Stimulated activated CD8-positive, alpha-beta memory T cell treated with anti-CD3 and anti-CD28 coated beads, Interleukin-7, amount 100 ng/mL, for 48 hours (primary cell): ENCODE measurements at regions not wholly inside any gene's neighbourhood (a gene's known extent, or its start where the extent isn't known, plus 50 kb on each side); places are given as distances from the start of the nearest gene placed in this dataset.
"Not testable (repeated sequence)": the region's sequence is repeated elsewhere in the genome, so short reads cannot be mapped to it uniquely, and the experiment has no call there.

ENCODE experiments used
- DNase-seq, 2 donors: peaks; one replicate each; pipeline ENCODE4 v3.0.0-alpha.2; 2020; ENCODE audit warnings: low read depth in 1 of 2; ENCODE audit errors: extremely low read depth in 1 of 2

DNA sequence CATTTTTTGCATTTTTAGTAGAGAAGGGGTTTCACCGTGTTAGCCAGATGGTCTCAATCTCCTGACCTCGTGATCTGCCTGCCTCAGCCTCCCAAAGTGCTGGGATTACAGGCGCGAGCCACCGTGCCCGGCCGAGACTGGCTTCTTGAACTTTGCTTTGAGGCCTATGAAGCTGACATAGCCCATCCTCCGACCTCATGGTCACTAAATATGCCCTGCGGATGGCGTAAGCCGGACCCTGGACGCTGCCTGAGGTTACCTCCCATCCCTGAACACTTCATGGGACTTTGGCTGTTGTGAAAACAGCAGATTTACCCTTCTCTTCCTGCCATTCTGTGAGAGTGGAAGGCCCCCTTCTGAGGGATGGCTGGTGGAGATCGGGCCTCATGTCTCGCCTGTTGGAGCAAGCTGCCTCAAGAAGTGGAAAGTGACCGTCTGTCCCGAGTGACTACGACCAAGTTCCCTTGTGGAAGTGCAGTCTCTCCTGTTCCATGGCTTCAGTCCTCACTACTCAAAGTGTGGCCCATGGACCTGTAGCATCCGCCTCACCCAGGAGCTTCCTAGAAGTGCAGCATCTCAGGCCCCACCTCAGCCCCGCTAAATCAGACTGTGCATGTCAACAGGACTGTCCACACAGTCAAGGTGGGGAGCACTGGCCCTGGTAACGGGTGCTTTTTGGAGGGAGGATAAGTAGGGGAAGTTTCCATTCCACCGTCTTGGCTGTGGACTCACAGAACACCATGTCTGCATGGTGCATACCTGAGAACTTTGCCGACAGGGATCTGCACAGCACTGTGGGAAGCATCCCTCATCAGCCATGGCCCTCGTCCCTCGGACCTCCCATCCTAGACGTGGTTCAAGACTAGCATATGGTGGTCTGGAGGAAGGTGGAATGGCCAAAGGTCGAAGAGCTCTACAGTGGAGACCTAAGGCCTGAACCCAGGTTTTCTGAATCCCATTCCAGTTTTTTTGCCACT is 210.5 kb upstream of the SHH start:
- DNase-seq, result no peak

DNA sequence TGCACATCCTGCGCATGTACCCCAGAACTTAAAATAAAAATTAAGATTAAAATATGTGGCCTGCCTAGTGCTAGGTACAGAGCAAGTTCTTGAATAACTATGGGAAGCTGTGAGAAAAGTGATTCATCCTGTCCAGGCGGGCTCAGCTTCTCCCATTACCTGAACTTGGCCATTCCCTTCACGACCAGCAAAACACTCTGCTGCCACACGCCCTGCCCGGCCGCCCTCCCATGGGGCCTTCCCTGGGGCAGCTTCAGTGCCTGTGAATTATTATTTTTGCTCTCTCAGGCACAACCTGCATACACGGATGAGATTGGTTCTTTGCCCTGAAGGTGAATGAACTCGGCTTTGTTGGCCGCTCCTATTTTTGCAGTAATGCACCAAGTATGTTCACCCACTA is 209.2 kb upstream of the SHH start:
- no peak for DNase-seq

DNA sequence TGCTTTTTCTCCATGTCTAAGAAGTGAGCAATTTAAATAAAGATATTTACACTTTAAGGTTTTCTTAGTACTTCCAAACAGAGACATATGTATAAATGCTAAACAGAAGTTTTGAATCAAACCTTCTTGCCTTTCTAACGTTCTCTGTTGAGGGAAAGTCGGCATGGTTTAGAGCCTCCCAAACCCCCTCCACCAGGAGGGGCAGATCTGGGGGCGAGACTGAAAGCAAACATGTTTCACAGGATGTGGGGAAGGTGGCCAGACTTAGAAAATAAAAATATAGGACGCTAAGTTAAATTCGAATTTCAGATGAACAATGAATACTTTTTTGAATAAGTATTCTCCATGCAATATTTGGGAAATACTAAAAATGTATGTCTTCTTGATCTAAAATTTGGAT is 208.3 kb upstream of the SHH start:
- no peak for DNase-seq

GRCh38 chr7:156019776-156020565 is 207.7 kb upstream of the SHH start:
- no peak for DNase-seq

GRCh38 chr7:156019308-156019707 is 207.0 kb upstream of the SHH start:
- DNase-seq, result no peak

DNA sequence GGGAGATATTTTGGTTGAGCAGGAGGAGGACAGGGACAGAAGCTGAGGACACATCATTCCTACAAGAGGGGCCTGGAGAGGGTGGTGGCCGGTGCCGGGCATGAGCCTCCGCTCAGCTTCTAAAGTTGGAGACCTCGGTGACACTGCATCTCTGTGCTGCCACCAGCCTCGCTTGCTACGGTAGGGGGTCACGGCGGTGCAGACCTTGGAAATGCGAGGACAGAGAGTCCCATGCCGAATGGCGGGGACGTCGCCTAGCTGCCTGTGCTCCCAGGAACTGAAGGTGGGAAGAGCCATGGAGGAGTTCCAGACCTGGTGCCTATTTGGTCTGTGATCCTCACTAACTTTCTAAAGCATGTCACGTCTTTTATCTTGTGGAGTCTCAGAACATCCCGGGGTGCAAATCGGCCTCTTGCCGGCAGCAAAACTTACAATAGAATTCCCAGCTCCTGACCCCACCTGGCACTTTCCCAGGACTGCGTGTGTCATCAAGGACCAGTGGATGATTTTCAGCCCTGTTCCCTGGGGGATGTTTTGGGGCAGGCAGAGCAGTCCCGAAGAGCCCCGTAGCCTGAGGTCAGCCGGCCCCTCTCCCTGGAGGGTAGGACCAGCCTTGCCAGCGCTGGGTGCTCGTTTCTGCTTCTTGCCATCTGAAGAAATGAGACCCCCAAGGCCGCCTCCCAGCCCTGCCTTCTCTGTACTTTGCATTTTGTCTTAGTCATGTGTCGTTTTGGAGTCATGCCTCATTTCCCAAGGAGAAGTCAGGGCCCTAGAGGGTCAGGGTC is 205.8 kb upstream of the SHH start:
- no peak for DNase-seq

- DNase-seq, result no peak
Observed at GRCh38 chr7:156017431-156017830, 205.2 kb upstream of the SHH start.

DNA sequence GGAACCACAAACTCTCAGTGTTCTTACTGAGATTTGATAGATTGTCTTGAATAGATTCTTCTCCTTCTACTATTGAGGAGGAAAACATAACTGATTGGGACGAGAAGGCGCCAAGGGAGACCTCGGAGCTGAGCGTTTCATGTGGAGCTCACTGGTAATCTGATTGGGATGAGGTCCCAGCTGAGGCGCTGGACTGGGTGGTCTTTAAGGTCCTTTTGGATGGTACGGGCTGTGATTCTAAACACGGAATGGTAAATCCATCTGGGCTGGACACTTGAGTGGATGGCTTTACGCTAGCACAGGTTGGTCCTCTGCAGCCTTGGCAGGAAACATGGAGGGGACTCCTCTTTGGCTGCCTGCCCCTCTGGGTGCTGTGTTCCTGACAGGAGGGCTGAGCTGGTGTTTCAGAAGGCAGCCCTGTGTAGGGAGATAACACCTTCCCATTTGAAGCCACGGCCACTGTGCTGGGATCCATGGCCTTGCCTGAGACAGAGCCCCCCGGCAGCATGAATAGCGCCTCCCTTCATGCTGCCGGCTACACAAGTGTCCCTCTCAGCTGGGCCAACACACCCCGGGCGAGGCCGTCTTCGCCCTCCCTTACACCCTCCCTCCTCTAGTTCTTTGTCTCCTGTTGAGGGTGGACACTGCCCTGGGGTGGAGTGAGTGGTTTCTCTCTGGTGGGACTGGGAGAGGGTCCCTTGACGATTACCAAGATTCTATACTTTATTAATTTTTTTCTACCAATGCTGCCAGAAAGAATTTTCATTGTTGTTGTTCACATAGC is 203.2 kb upstream of the SHH start:
- DNase-seq, result no peak

DNA sequence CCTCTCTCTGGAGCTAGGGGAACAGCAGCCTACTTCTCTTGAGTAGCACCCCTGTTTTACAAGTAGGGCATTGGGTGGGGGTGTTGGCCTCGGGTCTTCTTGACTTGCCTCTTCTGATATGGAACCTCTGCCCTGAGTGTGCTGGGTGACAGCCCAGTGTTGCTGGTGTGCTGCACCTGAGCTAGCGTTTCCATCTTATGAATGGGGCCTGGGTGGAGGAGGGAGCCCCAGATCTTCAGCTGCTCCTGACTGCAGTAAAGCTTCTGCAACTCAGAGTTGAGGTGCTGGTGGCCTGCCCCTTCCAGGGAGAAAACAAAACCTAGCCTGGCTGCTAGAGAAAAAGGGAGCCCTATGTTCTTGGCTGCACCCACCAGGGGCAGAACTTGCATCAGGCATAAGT is 202.5 kb upstream of the SHH start:
- no peak for DNase-seq

GRCh38 chr7:156014201-156014600 is 201.9 kb upstream of the SHH start:
- DNase-seq, result no peak

DNA sequence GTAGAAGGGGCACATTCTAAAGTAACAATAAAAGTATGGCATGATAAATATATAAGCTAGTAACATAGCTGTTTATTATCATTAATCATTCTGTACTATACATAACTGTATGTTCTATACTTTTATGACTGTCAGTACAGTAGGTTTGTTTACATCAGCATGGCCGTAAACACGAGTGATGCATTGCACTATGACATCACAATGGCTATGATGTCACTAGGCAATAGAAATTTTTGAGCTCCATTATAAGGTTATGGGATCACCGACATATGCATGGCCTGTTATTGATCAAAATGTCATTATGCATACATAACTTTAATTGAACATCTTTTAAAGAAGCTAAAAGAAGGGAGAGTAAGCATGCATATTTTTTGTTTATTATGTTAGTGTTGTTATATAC is 200.1 kb upstream of the SHH start:
- no peak for DNase-seq

- DNase-seq, result no peak
Observed at GRCh38 chr7:156009569-156009968, 197.3 kb upstream of the SHH start.

- DNase-seq, result not testable (repeated sequence)
Observed at GRCh38 chr7:156006876-156007275, 194.6 kb upstream of the SHH start.

- no peak for DNase-seq
Observed at GRCh38 chr7:156006024-156006423, 193.8 kb upstream of the SHH start.

DNA sequence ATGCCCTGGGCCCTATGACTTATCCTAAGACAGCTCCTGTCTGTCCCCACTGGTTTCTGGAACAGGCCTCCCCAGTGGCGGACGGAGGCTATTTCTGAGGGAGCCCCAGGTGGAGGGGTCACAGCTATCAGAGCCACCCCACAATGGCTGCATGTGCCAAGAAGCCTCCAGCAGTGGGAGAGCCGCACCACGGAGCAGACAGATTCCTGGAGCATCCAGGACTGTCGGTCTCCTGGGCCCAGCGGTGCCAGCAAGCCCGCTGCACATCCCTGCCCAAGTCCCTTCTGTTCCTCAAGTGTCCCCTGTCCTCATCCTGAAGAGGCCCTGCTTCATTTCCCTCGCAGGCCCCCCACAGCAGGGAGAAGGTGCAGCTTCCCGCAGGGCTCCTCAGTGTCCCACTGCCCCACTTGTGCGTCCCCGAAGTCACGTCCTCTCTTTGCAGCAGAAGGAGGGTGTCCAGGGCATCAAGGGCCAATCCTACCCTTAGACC is 193.0 kb upstream of the SHH start:
- no peak for DNase-seq

GRCh38 chr7:156004265-156005201 is 192.3 kb upstream of the SHH start:
- DNase-seq, result no peak

GRCh38 chr7:156003220-156004162 is 191.2 kb upstream of the SHH start:
- DNase-seq, result no peak
